ENCODE measurements at regions not wholly inside any gene's neighbourhood (a gene's known extent, or its start where the extent isn't known, plus 50 kb on each side); places are given as distances from the start of the nearest gene placed in this dataset.

DNA sequence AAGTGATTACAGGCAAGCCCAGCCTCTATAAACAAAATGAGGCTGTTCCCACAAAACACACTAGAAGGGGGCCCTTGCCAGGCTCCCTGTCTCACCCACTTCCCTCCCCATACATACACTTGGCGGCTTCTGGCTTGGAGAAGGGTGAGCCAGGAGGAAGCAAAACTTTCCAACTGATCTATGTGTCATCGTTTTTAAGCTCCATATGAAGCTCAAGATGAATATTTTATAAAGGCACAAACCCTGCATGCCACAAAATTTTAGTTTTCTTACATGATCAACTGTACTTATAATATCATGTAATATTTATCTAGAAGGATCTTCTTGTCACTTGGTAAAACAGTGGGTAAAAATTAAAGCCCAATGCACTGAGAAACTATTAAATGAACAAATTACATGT is 80.8 kb upstream of the TJP1 start:
- TF ChIP-seq EZH2phosphoT487 (IDR thresholded peaks at IDR 0.05; ENCODE audit: insufficient read depth, low read depth) = no peak
- TF ChIP-seq EZH2 (IDR thresholded peaks at IDR 0.05; ENCODE audit: insufficient read depth, poor library complexity, severe bottlenecking) = no peak
